Hepatocyte (in vitro differentiated cells): ENCODE measurements at regions not wholly inside any gene's neighbourhood (a gene's known extent, or its start where the extent isn't known, plus 50 kb on each side); places are given as distances from the start of the nearest gene placed in this dataset.

Experiments
- CTCF ChIP-seq: fragments of 200-600 bp; sonication (generic); IDR thresholded peaks from 2 replicates; pipeline ENCODE4 v1.5.1; 2016; ENCODE audit warnings: antibody characterized with exemption, mild to moderate bottlenecking; ENCODE audit not compliant: poor library complexity
- EZH2 ChIP-seq: fragments of 200-600 bp; sonication (generic); IDR thresholded peaks from 2 replicates; pipeline ENCODE4 v1.6.1; 2016; ENCODE audit warnings: antibody characterized with exemption, mild to moderate bottlenecking, borderline replicate concordance

DNA sequence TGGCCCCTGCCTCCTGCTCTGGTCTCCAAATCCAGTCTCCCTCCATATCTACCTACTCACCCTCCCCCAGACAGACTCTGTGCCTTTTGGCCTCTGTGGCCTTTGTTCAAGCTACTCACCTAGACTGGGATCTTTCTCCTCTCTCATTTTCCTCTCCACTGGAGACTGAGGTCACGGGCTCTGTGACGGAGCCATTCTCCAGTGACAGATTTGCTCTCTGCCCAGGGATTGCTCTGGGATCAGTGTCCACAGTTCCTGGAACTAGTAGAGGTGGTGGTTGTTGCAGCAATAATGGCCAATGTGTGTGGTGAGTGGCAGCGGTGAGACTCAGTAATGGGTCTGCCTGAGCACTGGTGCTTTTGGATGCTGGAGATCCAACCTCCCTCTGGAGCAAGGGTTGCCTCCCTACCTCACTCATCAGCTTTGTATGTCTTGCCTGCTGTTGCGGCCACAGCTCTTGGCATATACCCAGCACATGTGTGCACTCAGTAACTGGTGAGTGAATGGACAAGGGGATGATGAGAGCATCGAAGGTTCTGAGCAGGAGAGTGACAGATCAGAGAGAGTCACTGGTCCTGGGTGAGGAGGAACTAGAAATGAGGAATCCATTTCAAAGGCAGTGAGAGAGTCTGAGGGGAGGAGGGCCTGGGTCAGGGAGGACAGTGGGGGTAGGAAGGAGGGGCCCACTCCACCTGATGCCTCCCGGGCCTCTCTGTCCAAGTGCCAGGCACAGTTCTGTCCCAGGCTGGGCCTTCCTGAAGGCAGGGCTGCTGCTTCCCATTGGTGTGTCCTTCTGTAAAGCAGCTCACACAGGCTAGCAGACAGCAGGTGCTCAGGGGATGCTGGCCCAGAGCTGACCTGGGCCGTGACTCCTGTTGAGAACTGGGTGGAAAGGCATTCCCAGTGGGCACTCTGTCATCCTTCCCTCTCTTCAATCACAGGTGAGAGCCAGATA, 96.5 kb upstream of the PITX1 start:
- TF ChIP-seq CTCF (no peak), EZH2 (no peak)
